GM19351 (cell line): ENCODE measurements at regions not wholly inside any gene's neighbourhood (a gene's known extent, or its start where the extent isn't known, plus 50 kb on each side); places are given as distances from the start of the nearest gene placed in this dataset.

Experiments
- ATAC-seq: cut with Tn5 transposase; IDR thresholded peaks from one replicate; pipeline ENCODE4 v1.9.1; 2021; ENCODE audit warnings: mild to moderate bottlenecking, moderate library complexity; ENCODE audit not compliant: unreplicated experiment

- peak; percentile 90 for ATAC-seq
Observed at GRCh38 chr13:50713523-50714248, 129.8 kb downstream of the DLEU7 start.

GRCh38 chr13:50714891-50715290 is 128.6 kb downstream of the DLEU7 start:
- no peak for ATAC-seq

- ATAC-seq = no peak
Observed at GRCh38 chr13:50715402-50716146, 127.9 kb downstream of the DLEU7 start.

GRCh38 chr13:50720861-50721671 is 122.4 kb downstream of the DLEU7 start:
- ATAC-seq = no peak

- ATAC-seq = no peak
Observed at GRCh38 chr13:50721672-50721992, 121.9 kb downstream of the DLEU7 start.

GRCh38 chr13:50722440-50723125 is 120.9 kb downstream of the DLEU7 start:
- no peak for ATAC-seq

GRCh38 chr13:50724438-50724837 is 119.1 kb downstream of the DLEU7 start:
- ATAC-seq = no peak

- no peak for ATAC-seq
Observed at GRCh38 chr13:50724913-50725312, 118.6 kb downstream of the DLEU7 start.

GRCh38 chr13:50726164-50726563 is 117.3 kb downstream of the DLEU7 start:
- ATAC-seq = no peak

GRCh38 chr13:50729177-50729576 is 114.3 kb downstream of the DLEU7 start:
- no peak for ATAC-seq

- ATAC-seq = no peak
Observed at GRCh38 chr13:50730496-50731351, 112.8 kb downstream of the DLEU7 start.

GRCh38 chr13:50731400-50731799 is 112.1 kb downstream of the DLEU7 start:
- no peak for ATAC-seq

- ATAC-seq = no peak
Observed at GRCh38 chr13:50732712-50733111, 110.8 kb downstream of the DLEU7 start.

- ATAC-seq = no peak
Observed at GRCh38 chr13:50733392-50733791, 110.1 kb downstream of the DLEU7 start.

- ATAC-seq = no peak
Observed at GRCh38 chr13:50735071-50735470, 108.4 kb downstream of the DLEU7 start.

GRCh38 chr13:50740052-50740741 is 103.3 kb downstream of the DLEU7 start:
- ATAC-seq = no peak

- ATAC-seq = no peak
Observed at GRCh38 chr13:50742353-50742752, 101.1 kb downstream of the DLEU7 start.

GRCh38 chr13:50742968-50743367 is 100.5 kb downstream of the DLEU7 start:
- no peak for ATAC-seq

GRCh38 chr13:50744116-50744660 is 99.3 kb downstream of the DLEU7 start:
- no peak for ATAC-seq
